ENCODE measurements at regions not wholly inside any gene's neighbourhood (a gene's known extent, or its start where the extent isn't known, plus 50 kb on each side); places are given as distances from the start of the nearest gene placed in this dataset.

GRCh38 chr17:71914812-71915211 lies 206.0 kb upstream of the SOX9 start:
- H3K36me3 ChIP-seq (ENCODE audit: insufficient read depth, low read length) = no peaks in the 10 kb centered on the region
- no peak overlapping the region for H3K4me3 ChIP-seq
- no peak for DNase-seq (ENCODE audit: low read depth, low spot score)
- no peak overlapping the region for H3K9ac ChIP-seq (ENCODE audit: insufficient read length)
- no peaks in the 10 kb centered on the region for H3K9me3 ChIP-seq (ENCODE audit: low read depth, low read length)
- no peak overlapping the region for H3K27ac ChIP-seq
- TF ChIP-seq FOXP2 (optimal IDR thresholded peaks at IDR 0.05; ENCODE audit: control extremely low read depth, extremely low read length, insufficient read depth) (no peak), EZH2 (IDR thresholded peaks at IDR 0.05) (no peak), POLR2AphosphoS5 (IDR thresholded peaks at IDR 0.05; ENCODE audit: borderline replicate concordance, low read depth, low read length) (no peak)

DNA sequence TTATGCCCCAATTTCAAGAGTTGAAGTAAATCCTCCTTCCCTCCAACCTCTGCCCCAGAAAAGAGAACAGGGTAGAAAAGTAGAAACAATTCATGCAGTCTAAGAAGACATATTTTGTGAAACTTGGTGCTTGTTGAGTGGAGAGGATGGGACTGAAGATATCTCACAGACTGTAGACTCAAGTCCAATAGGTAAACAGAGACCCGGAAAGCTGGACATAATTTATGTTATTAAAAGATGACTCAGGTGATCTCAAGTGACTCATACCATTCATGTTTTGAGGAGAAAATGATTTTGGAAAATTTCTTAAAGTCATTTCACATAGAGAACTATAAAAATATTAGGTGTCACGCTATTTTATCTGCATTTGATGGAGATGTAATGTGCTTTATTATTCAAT lies 203.1 kb upstream of the SOX9 start:
- no peak for TF ChIP-seq EZH2 (IDR thresholded peaks at IDR 0.05)
- no peak for TF ChIP-seq POLR2AphosphoS5 (IDR thresholded peaks at IDR 0.05; ENCODE audit: borderline replicate concordance, low read depth, low read length)
- no peak for TF ChIP-seq FOXP2 (optimal IDR thresholded peaks at IDR 0.05; ENCODE audit: control extremely low read depth, extremely low read length, insufficient read depth)
- Histone ChIP-seq H3K9me3 (ENCODE audit: low read depth, low read length) (no peaks in the 10 kb centered on the region), H3K4me3 (no peak overlapping the region), H3K27ac (no peak overlapping the region), H3K9ac (ENCODE audit: insufficient read length) (no peak overlapping the region), H3K36me3 (ENCODE audit: insufficient read depth, low read length) (no peaks in the 10 kb centered on the region)
- DNase-seq (ENCODE audit: low read depth, low spot score) = no peak

- Histone ChIP-seq H3K36me3 (ENCODE audit: insufficient read depth, low read length) (no peaks in the 10 kb centered on the region), H3K9me3 (ENCODE audit: low read depth, low read length) (no peaks in the 10 kb centered on the region), H3K27ac (no peak overlapping the region), H3K9ac (ENCODE audit: insufficient read length) (no peak overlapping the region), H3K4me3 (no peak overlapping the region)
- DNase-seq (ENCODE audit: low read depth, low spot score) = no peak
- TF ChIP-seq FOXP2 (optimal IDR thresholded peaks at IDR 0.05; ENCODE audit: control extremely low read depth, extremely low read length, insufficient read depth) = no peak
- TF ChIP-seq EZH2 (IDR thresholded peaks at IDR 0.05) = no peak
- TF ChIP-seq POLR2AphosphoS5 (IDR thresholded peaks at IDR 0.05; ENCODE audit: borderline replicate concordance, low read depth, low read length) = no peak
These were observed 201.6 kb upstream of the SOX9 start for GRCh38 chr17:71919186-71919585.

DNA sequence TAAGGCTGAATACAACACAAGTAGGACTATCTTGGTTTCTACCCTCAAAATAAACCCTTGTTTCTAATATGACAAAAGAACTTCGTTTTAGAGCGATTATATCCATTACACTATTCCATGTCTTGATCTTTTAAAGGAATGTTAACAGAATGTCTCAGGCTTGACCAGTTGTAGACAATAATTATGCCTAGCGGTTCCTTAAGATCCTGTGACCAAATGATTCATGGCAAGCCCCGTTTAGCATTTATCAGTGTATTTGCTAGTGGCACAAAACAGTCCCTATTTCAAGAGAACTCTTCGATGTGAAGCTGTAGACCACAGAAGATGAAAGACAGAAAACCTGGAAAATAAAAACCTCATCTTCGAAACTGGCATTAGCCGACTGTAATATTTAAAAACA lies 200.9 kb upstream of the SOX9 start:
- no peaks in the 10 kb centered on the region for H3K36me3 ChIP-seq (ENCODE audit: insufficient read depth, low read length)
- H3K9ac ChIP-seq (ENCODE audit: insufficient read length) = no peak overlapping the region
- TF ChIP-seq POLR2AphosphoS5 (IDR thresholded peaks at IDR 0.05; ENCODE audit: borderline replicate concordance, low read depth, low read length) (no peak), EZH2 (IDR thresholded peaks at IDR 0.05) (no peak), FOXP2 (optimal IDR thresholded peaks at IDR 0.05; ENCODE audit: control extremely low read depth, extremely low read length, insufficient read depth) (no peak)

GRCh38 chr17:71921796-71922195 lies 199.0 kb upstream of the SOX9 start:
- Histone ChIP-seq H3K27ac (no peak overlapping the region), H3K4me3 (no peak overlapping the region), H3K9ac (ENCODE audit: insufficient read length) (no peak overlapping the region), H3K9me3 (ENCODE audit: low read depth, low read length) (no peaks in the 10 kb centered on the region), H3K36me3 (ENCODE audit: insufficient read depth, low read length) (no peaks in the 10 kb centered on the region)
- TF ChIP-seq POLR2AphosphoS5 (IDR thresholded peaks at IDR 0.05; ENCODE audit: borderline replicate concordance, low read depth, low read length) (no peak), EZH2 (IDR thresholded peaks at IDR 0.05) (no peak), FOXP2 (optimal IDR thresholded peaks at IDR 0.05; ENCODE audit: control extremely low read depth, extremely low read length, insufficient read depth) (no peak)
- DNase-seq (ENCODE audit: low read depth, low spot score) = no peak

More for the DNA sequence above, 200.9 kb upstream of the SOX9 start:
- Histone ChIP-seq H3K27ac (no peak overlapping the region), H3K9me3 (ENCODE audit: low read depth, low read length) (no peaks in the 10 kb centered on the region), H3K4me3 (no peak overlapping the region)
- DNase-seq (ENCODE audit: low read depth, low spot score) = no peak

GRCh38 chr17:71922439-71922838 lies 198.4 kb upstream of the SOX9 start:
- H3K4me3 ChIP-seq = no peak overlapping the region
- no peak overlapping the region for H3K27ac ChIP-seq
- H3K9me3 ChIP-seq (ENCODE audit: low read depth, low read length) = no peaks in the 10 kb centered on the region
- TF ChIP-seq POLR2AphosphoS5 (IDR thresholded peaks at IDR 0.05; ENCODE audit: borderline replicate concordance, low read depth, low read length) (no peak), FOXP2 (optimal IDR thresholded peaks at IDR 0.05; ENCODE audit: control extremely low read depth, extremely low read length, insufficient read depth) (no peak), EZH2 (IDR thresholded peaks at IDR 0.05) (no peak)
- no peak for DNase-seq (ENCODE audit: low read depth, low spot score)
- H3K9ac ChIP-seq (ENCODE audit: insufficient read length) = no peak overlapping the region
- H3K36me3 ChIP-seq (ENCODE audit: insufficient read depth, low read length) = no peaks in the 10 kb centered on the region

GRCh38 chr17:71926746-71927398 lies 193.9 kb upstream of the SOX9 start:
- no peak for DNase-seq (ENCODE audit: low read depth, low spot score)
- TF ChIP-seq EZH2 (IDR thresholded peaks at IDR 0.05) = no peak
- no peak for TF ChIP-seq POLR2AphosphoS5 (IDR thresholded peaks at IDR 0.05; ENCODE audit: borderline replicate concordance, low read depth, low read length)
- no peak for TF ChIP-seq FOXP2 (optimal IDR thresholded peaks at IDR 0.05; ENCODE audit: control extremely low read depth, extremely low read length, insufficient read depth)
- Histone ChIP-seq H3K4me3 (no peak overlapping the region), H3K27ac (no peak overlapping the region), H3K9ac (ENCODE audit: insufficient read length) (no peak overlapping the region), H3K9me3 (ENCODE audit: low read depth, low read length) (no peaks in the 10 kb centered on the region), H3K36me3 (ENCODE audit: insufficient read depth, low read length) (no peaks in the 10 kb centered on the region)

DNA sequence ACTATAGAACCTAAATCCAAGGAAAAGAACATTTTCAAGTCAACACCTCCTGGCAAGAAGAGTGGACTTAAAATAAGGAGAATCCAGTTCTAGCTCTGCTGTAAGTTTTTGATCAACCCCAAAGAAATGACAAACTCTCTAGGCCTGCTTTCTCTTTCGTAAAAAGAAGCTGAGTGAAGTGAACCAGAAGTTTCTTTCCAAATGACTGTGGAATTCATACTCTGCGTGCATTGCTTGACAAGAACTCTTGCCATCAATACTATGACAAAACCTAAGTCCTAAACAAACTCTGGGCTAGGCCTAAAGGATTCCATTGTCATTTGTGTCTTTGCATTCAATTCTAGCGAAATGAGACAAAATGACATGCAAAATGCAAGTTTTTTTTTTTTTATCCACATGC lies 187.5 kb upstream of the SOX9 start:
- no peak overlapping the region for H3K27ac ChIP-seq
- no peak overlapping the region for H3K9ac ChIP-seq (ENCODE audit: insufficient read length)
- H3K4me3 ChIP-seq = no peak overlapping the region
- H3K36me3 ChIP-seq (ENCODE audit: insufficient read depth, low read length) = no peaks in the 10 kb centered on the region
- H3K9me3 ChIP-seq (ENCODE audit: low read depth, low read length) = no peaks in the 10 kb centered on the region
- no peak for TF ChIP-seq FOXP2 (optimal IDR thresholded peaks at IDR 0.05; ENCODE audit: control extremely low read depth, extremely low read length, insufficient read depth)
- TF ChIP-seq EZH2 (IDR thresholded peaks at IDR 0.05) = no peak
- no peak for TF ChIP-seq POLR2AphosphoS5 (IDR thresholded peaks at IDR 0.05; ENCODE audit: borderline replicate concordance, low read depth, low read length)
- no peak for DNase-seq (ENCODE audit: low read depth, low spot score)

- H3K9me3 ChIP-seq (ENCODE audit: low read depth, low read length) = no peaks in the 10 kb centered on the region
- H3K27ac ChIP-seq = no peak overlapping the region
- no peak overlapping the region for H3K4me3 ChIP-seq
- no peak for DNase-seq (ENCODE audit: low read depth, low spot score)
- no peak for TF ChIP-seq FOXP2 (optimal IDR thresholded peaks at IDR 0.05; ENCODE audit: control extremely low read depth, extremely low read length, insufficient read depth)
- TF ChIP-seq EZH2 (IDR thresholded peaks at IDR 0.05) = no peak
- TF ChIP-seq POLR2AphosphoS5 (IDR thresholded peaks at IDR 0.05; ENCODE audit: borderline replicate concordance, low read depth, low read length) = no peak
- H3K36me3 ChIP-seq (ENCODE audit: insufficient read depth, low read length) = no peaks in the 10 kb centered on the region
- no peak overlapping the region for H3K9ac ChIP-seq (ENCODE audit: insufficient read length)
These were observed 186.3 kb upstream of the SOX9 start for GRCh38 chr17:71934520-71934919.
